ENCODE measurements at regions not wholly inside any gene's neighbourhood (a gene's known extent, or its start where the extent isn't known, plus 50 kb on each side); places are given as distances from the start of the nearest gene placed in this dataset.

GRCh38 chr17:33516645-33517044, 223.6 kb upstream of the ASIC2 start:
- no peak for DNase-seq

GRCh38 chr17:33517746-33518145, 224.7 kb upstream of the ASIC2 start:
- no peak for DNase-seq

GRCh38 chr17:33519692-33520091, 226.6 kb upstream of the ASIC2 start:
- no peak for DNase-seq

GRCh38 chr17:33520426-33521330, 227.6 kb upstream of the ASIC2 start:
- peak in 1 of 2 experiments; percentile 35 for DNase-seq

- DNase-seq: peak in 1 of 2 experiments; percentile 8
Observed at GRCh38 chr17:33521784-33522183, 228.7 kb upstream of the ASIC2 start.

GRCh38 chr17:33522623-33523022, 229.5 kb upstream of the ASIC2 start:
- no peak for DNase-seq

- no peak for DNase-seq
Observed at GRCh38 chr17:33523577-33523981, 230.5 kb upstream of the ASIC2 start.

GRCh38 chr17:33525186-33525585, 232.1 kb upstream of the ASIC2 start:
- DNase-seq: no peak

- DNase-seq: no peak
Observed at GRCh38 chr17:33526717-33527116, 233.6 kb upstream of the ASIC2 start.

GRCh38 chr17:33527290-33527689, 234.2 kb upstream of the ASIC2 start:
- DNase-seq: no peak

GRCh38 chr17:33528846-33529245, 235.8 kb upstream of the ASIC2 start:
- no peak for DNase-seq

GRCh38 chr17:33529816-33530215, 236.7 kb upstream of the ASIC2 start:
- no peak for DNase-seq

GRCh38 chr17:33531311-33531710, 238.2 kb upstream of the ASIC2 start:
- no peak for DNase-seq

- no peak for DNase-seq
Observed at GRCh38 chr17:33534087-33534486, 241.0 kb upstream of the ASIC2 start.

GRCh38 chr17:33545124-33545523, 252.0 kb upstream of the ASIC2 start:
- no peak for DNase-seq

- no peak for DNase-seq
Observed at GRCh38 chr17:33550261-33550660, 257.2 kb upstream of the ASIC2 start.

GRCh38 chr17:33551075-33551474, 258.0 kb upstream of the ASIC2 start:
- no peak for DNase-seq

- no peak for DNase-seq
Observed at GRCh38 chr17:33551911-33552310, 258.8 kb upstream of the ASIC2 start.

GRCh38 chr17:33560165-33560564, 267.1 kb upstream of the ASIC2 start:
- no peak for DNase-seq

GRCh38 chr17:33560871-33561270, 267.8 kb upstream of the ASIC2 start:
- no peak for DNase-seq

- no peak for DNase-seq
Observed at GRCh38 chr17:33561569-33562334, 268.7 kb upstream of the ASIC2 start.

GRCh38 chr17:33562792-33563191, 269.7 kb upstream of the ASIC2 start:
- no peak for DNase-seq

GRCh38 chr17:33564146-33564545, 271.1 kb upstream of the ASIC2 start:
- DNase-seq: no peak

GRCh38 chr17:33567223-33567622, 274.1 kb upstream of the ASIC2 start:
- no peak for DNase-seq
